Stomach (tissue), 8 donors: ENCODE measurements at regions not wholly inside any gene's neighbourhood (a gene's known extent, or its start where the extent isn't known, plus 50 kb on each side); places are given as distances from the start of the nearest gene placed in this dataset.

ENCODE experiments used
- DNase-seq, 2 donors: peaks; one replicate each; pipeline versions ENCODE4 v3.0.0 to v3.0.0-alpha.2; 2013 to 2019
- H3K27ac ChIP-seq, 5 donors: fragments of 200-600 bp in 4 of 5; sonication (generic) in 4 of 5; one replicate each; pipeline ENCODE4 v1.5.1; 2013 to 2019; ENCODE audit warnings: mild to moderate bottlenecking in 1 of 5, moderate library complexity in 1 of 5
- H3K27me3 ChIP-seq, 3 donors: fragments of 200-600 bp; sonication (generic); one replicate each; pipeline ENCODE4 v1.5.1; 2017 to 2019; ENCODE audit warnings: mixed run types in 1 of 3
- H3K36me3 ChIP-seq, 4 donors: fragments of 200-600 bp; sonication (generic); 1 replicate in 3 of 4; 2 replicates in 1 of 4; pipeline ENCODE4 v1.5.1; 2016 to 2019
- H3K4me1 ChIP-seq, 4 donors: fragments of 200-600 bp; sonication (generic); one replicate each; pipeline ENCODE4 v1.5.1; 2016 to 2019
- H3K4me3 ChIP-seq, 4 donors: fragments of 200-600 bp; sonication (generic) in 3 of 4; one replicate each; pipeline ENCODE4 v1.5.1; 2016 to 2019; ENCODE audit warnings: mild to moderate bottlenecking in 1 of 4
- H3K9me3 ChIP-seq, 4 donors: fragments of 200-600 bp; sonication (generic); one replicate each; pipeline ENCODE4 v1.5.1; 2016 to 2019
- CTCF ChIP-seq, 7 experiments: fragments of 450-650 bp in 4 of 7; fragments of 200-600 bp in 3 of 7; sonication (generic) in 3 of 7; IDR thresholded peaks; one replicate each; pipeline ENCODE4 v1.5.1; 2016 to 2019; ENCODE audit warnings: antibody characterized with exemption in 7 of 7, control low read depth in 2 of 7, mild to moderate bottlenecking in 1 of 7
- EP300 ChIP-seq: sonication (generic); formaldehyde crosslinking; IDR thresholded peaks from one replicate; pipeline ENCODE4 v1.6.1; 2017; ENCODE audit warnings: antibody characterized with exemption
- POLR2A ChIP-seq, 4 donors: fragments of 450-650 bp; IDR thresholded peaks; one replicate each; pipeline ENCODE4 v1.6.1; 2016; ENCODE audit warnings: antibody characterized with exemption in 4 of 4, control low read depth in 2 of 4, mild to moderate bottlenecking in 1 of 4, moderate library complexity in 1 of 4
- POLR2AphosphoS5 ChIP-seq, 3 donors: sonication (generic); formaldehyde crosslinking; IDR thresholded peaks; one replicate each; pipeline ENCODE4 v1.6.1; 2016; ENCODE audit warnings: antibody characterized with exemption in 3 of 3
- WGBS, 5 donors: extraction: QIAGEN DNeasy Blood & Tissue Kit in 3 of 5; methylation state at CpG; one replicate each; pipeline versions ENCODE4 v1.1.5 to v1.1.7; 2013 to 2018; 5-methylcytosine and 5-hydroxymethylcytosine counted together
- intact Hi-C: fragments of 100-400 bp; cut with DNase I; formaldehyde crosslinking; loops from one replicate; pipeline ENCODE4 v1.15.1; 2023; ENCODE audit warnings: low total_unique reads
- donor health status: healthy with polysubstance abuse.
- donor health status: Bipolar disorder and iron deficiency.
- donor health status: healthy.

GRCh38 chr15:31824024-31824423, 206.3 kb upstream of the CHRNA7 start:
- WGBS, 5 donors = 67 to 88% (median 78%) methylated on average over 5 of the region's 5 CpGs
- H3K27me3 ChIP-seq = no peaks in the 10 kb centered on the region
- intact Hi-C loops = loop anchor here (10.0 kb wide), 1 partner anchor 91 kb away; no protein-coding TSS in a partner anchor
- H3K9me3 ChIP-seq = peaks cover 0 to 7% (median 0%) of the 10 kb centered on the region in 4 donors
- DNase-seq = no peak
- H3K36me3 ChIP-seq = no peaks in the 10 kb centered on the region
- TF ChIP-seq CTCF (IDR thresholded peaks at IDR 0.05) (no peak), POLR2AphosphoS5 (IDR thresholded peaks at IDR 0.05) (no peak), EP300 (no peak), POLR2A (IDR thresholded peaks at IDR 0.05) (no peak)
- no peaks in the 10 kb centered on the region for H3K4me1 ChIP-seq
- no peak overlapping the region for H3K4me3 ChIP-seq
- H3K27ac ChIP-seq = no peak overlapping the region

- Histone ChIP-seq H3K27ac (no peak overlapping the region), H3K9me3 (peaks cover 0 to 18% (median 0%) of the 10 kb centered on the region in 4 donors), H3K4me1 (no peaks in the 10 kb centered on the region), H3K4me3 (no peak overlapping the region), H3K27me3 (no peaks in the 10 kb centered on the region), H3K36me3 (no peaks in the 10 kb centered on the region)
- TF ChIP-seq CTCF (IDR thresholded peaks at IDR 0.05) (no peak), POLR2AphosphoS5 (IDR thresholded peaks at IDR 0.05) (no peak), EP300 (no peak), POLR2A (IDR thresholded peaks at IDR 0.05) (no peak)
- DNase-seq = no peak
- WGBS, 5 donors = 79 to 97% (median 87%) methylated on average over 3 of the region's 3 CpGs
- intact Hi-C loops = loop anchor here (10.0 kb wide), 1 partner anchor 86 kb away; no protein-coding TSS in a partner anchor
Measured at GRCh38 chr15:31828594-31828993, 201.7 kb upstream of the CHRNA7 start.

GRCh38 chr15:31830591-31830990, 199.7 kb upstream of the CHRNA7 start:
- 63 to 94% (median 82%) methylated on average over 1 of the region's 1 CpG for WGBS, 5 donors
- Histone ChIP-seq H3K4me1 (no peaks in the 10 kb centered on the region), H3K4me3 (no peak overlapping the region), H3K27ac (no peak overlapping the region), H3K27me3 (no peaks in the 10 kb centered on the region), H3K9me3 (peaks cover 0 to 18% (median 0%) of the 10 kb centered on the region in 4 donors), H3K36me3 (no peaks in the 10 kb centered on the region)
- intact Hi-C loops = no loop called here
- DNase-seq = no peak
- no peak for TF ChIP-seq EP300
- no peak for TF ChIP-seq POLR2AphosphoS5 (IDR thresholded peaks at IDR 0.05)
- TF ChIP-seq CTCF (IDR thresholded peaks at IDR 0.05) = no peak
- no peak for TF ChIP-seq POLR2A (IDR thresholded peaks at IDR 0.05)

GRCh38 chr15:31831596-31831995, 198.7 kb upstream of the CHRNA7 start:
- DNase-seq = no peak
- WGBS, 5 donors = 70 to 79% (median 78%) methylated on average over 10 of the region's 10 CpGs
- TF ChIP-seq POLR2AphosphoS5 (IDR thresholded peaks at IDR 0.05) = no peak
- TF ChIP-seq CTCF (IDR thresholded peaks at IDR 0.05) = no peak
- Histone ChIP-seq H3K36me3 (no peaks in the 10 kb centered on the region), H3K27ac (no peak overlapping the region), H3K4me1 (no peaks in the 10 kb centered on the region), H3K4me3 (no peak overlapping the region), H3K27me3 (no peaks in the 10 kb centered on the region), H3K9me3 (peaks cover 0 to 12% (median 0%) of the 10 kb centered on the region in 4 donors)
- intact Hi-C loops = no loop called here
